Trophoblast cell (in vitro differentiated cells and primary cell): ENCODE measurements at regions not wholly inside any gene's neighbourhood (a gene's known extent, or its start where the extent isn't known, plus 50 kb on each side); places are given as distances from the start of the nearest gene placed in this dataset.
A peak's percentile ranks its signal among the peaks of the same experiment; 100 is the strongest.

Source experiments
- DNase-seq, 2 donors: peaks; one replicate each; pipeline ENCODE4 v3.0.0-alpha.2; 2016
- H2AFZ ChIP-seq: 2 replicates; pipeline ENCODE4 v1.6.1; 2013; ENCODE audit warnings: low read length, moderate library complexity, mild to moderate bottlenecking; ENCODE audit not compliant: insufficient read depth, poor library complexity
- H2AK5ac ChIP-seq: 2 replicates; pipeline ENCODE4 v1.6.1; 2013; ENCODE audit warnings: mild to moderate bottlenecking, low read length
- H2BK120ac ChIP-seq: 2 replicates; pipeline ENCODE4 v1.6.1; 2013; ENCODE audit warnings: low read length, mild to moderate bottlenecking, moderate library complexity; ENCODE audit not compliant: insufficient read depth, poor library complexity
- H2BK12ac ChIP-seq: 2 replicates; pipeline ENCODE4 v1.6.1; 2013; ENCODE audit warnings: mild to moderate bottlenecking, low read length, moderate library complexity
- H2BK5ac ChIP-seq: 2 replicates; pipeline ENCODE4 v1.6.1; 2013; ENCODE audit warnings: low read length, low read depth, moderate library complexity, mild to moderate bottlenecking; ENCODE audit not compliant: poor library complexity
- H3K14ac ChIP-seq: 2 replicates; pipeline ENCODE4 v1.6.1; 2013; ENCODE audit warnings: mild to moderate bottlenecking, low read length
- H3K18ac ChIP-seq: 2 replicates; pipeline ENCODE4 v1.6.1; 2013; ENCODE audit warnings: mild to moderate bottlenecking, low read length
- H3K23ac ChIP-seq: 2 replicates; pipeline ENCODE4 v1.6.1; 2013; ENCODE audit warnings: low read length
- H3K27ac ChIP-seq: 2 replicates; pipeline ENCODE4 v1.5.1; 2013; ENCODE audit warnings: low read depth, mild to moderate bottlenecking, inconsistent platforms, low read length, moderate library complexity
- H3K27me3 ChIP-seq: 2 replicates; pipeline ENCODE4 v1.6.1; 2013; ENCODE audit warnings: inconsistent platforms, mild to moderate bottlenecking, low read length, moderate library complexity; ENCODE audit not compliant: insufficient read depth
- H3K36me3 ChIP-seq, 2 experiments: 1 replicate in 1 of 2; 2 replicates in 1 of 2; pipeline ENCODE4 v1.6.1; 2013; ENCODE audit warnings: low read length in 2 of 2, mild to moderate bottlenecking in 2 of 2, moderate library complexity in 1 of 2; ENCODE audit not compliant: insufficient read depth in 2 of 2, control insufficient read depth in 1 of 2
- H3K4ac ChIP-seq: 2 replicates; pipeline ENCODE4 v1.6.1; 2013; ENCODE audit warnings: low read depth, mild to moderate bottlenecking, low read length, moderate library complexity
- H3K4me1 ChIP-seq, 2 experiments: 1 replicate in 1 of 2; 2 replicates in 1 of 2; pipeline ENCODE4 v1.6.1; 2013; ENCODE audit warnings: low read length in 2 of 2, mild to moderate bottlenecking in 2 of 2, moderate library complexity in 1 of 2; ENCODE audit not compliant: insufficient read depth in 2 of 2, control insufficient read depth in 1 of 2
- H3K4me2 ChIP-seq: 2 replicates; pipeline ENCODE4 v1.6.1; 2013; ENCODE audit warnings: inconsistent platforms, mild to moderate bottlenecking, low read length, moderate library complexity
- H3K4me3 ChIP-seq: 2 replicates; pipeline ENCODE4 v1.5.1; 2013; ENCODE audit warnings: mild to moderate bottlenecking, low read depth, low read length, inconsistent platforms
- H3K79me1 ChIP-seq: one replicate; pipeline ENCODE4 v1.6.1; 2013; ENCODE audit warnings: low read length
- H3K79me2 ChIP-seq: 2 replicates; pipeline ENCODE4 v1.6.1; 2013; ENCODE audit warnings: low read length, mild to moderate bottlenecking; ENCODE audit not compliant: control insufficient read depth, insufficient read depth, poor library complexity
- H3K9ac ChIP-seq: 2 replicates; pipeline ENCODE4 v1.6.1; 2013; ENCODE audit warnings: mild to moderate bottlenecking, low read length
- H3K9me3 ChIP-seq: 2 replicates; pipeline ENCODE4 v1.6.1; 2013; ENCODE audit warnings: low read depth, mild to moderate bottlenecking, control low read depth, inconsistent platforms, low read length; ENCODE audit not compliant: insufficient read depth
- H4K12ac ChIP-seq: 2 replicates; pipeline ENCODE4 v1.6.1; 2013; ENCODE audit warnings: low read depth, mild to moderate bottlenecking, low read length, moderate library complexity
- H4K8ac ChIP-seq: 2 replicates; pipeline ENCODE4 v1.6.1; 2013; ENCODE audit warnings: low read depth, mild to moderate bottlenecking, low read length, moderate library complexity
- H4K91ac ChIP-seq: one replicate; pipeline ENCODE4 v1.6.1; 2013; ENCODE audit warnings: low read depth, mild to moderate bottlenecking, low read length, moderate library complexity
- WGBS: extraction: QIAGEN DNeasy Blood & Tissue Kit; methylation state at CpG from one replicate; pipeline ENCODE4 v1.1.7; 2013; ENCODE audit warnings: missing lambda C conversion rate; ENCODE audit not compliant: insufficient read length, insufficient coverage; ENCODE audit errors: extremely low coverage; 5-methylcytosine and 5-hydroxymethylcytosine counted together

DNA sequence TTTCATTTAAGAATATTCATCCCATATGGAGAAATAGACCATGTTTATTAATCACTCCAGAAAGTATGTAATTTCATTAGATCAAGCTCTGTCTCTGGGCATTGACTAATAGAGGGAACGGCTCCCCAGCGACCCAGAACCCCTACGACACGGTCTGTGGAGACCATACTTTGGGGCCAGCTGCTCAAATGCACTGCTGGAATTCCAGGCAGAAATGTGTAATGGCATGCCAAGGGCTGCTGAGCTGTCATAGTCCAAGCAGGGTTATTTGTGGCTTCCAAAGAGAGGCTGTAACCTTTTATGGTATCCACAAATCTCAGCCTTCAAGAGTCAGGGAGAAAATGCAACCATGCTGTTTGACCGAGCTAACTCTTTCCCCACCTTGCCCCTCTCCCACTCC is 755.8 kb downstream of the DHX35 start:
- H4K91ac ChIP-seq = no peak overlapping the region
- no peaks in the 10 kb centered on the region for H3K27me3 ChIP-seq

DNA sequence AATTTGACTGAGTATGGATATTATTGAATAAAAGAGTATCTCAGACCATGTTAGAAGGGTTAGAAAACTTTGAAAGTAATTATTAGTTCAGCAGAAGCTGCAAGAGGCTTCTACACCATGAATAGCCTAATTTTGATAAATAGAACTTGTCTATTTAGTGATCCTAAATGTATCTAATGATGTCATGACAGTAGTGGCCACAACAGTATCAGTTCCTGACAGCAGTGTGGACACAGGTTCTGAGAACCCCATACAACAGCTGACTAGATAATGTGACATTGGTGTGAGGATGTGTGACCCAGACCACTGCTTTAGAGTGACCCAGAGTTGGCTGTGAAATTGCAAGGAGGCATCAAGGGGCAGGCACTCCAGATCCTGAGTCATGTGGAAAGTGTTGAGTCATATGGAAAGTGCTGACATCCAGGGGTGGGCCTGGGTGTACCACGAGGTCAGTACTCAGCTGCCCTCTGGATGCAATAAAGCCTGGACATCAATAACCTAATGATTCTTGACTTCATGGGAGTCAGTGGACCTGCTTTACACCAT is 754.7 kb downstream of the DHX35 start:
- H3K4me3 ChIP-seq = no peak overlapping the region

More for the DNA sequence above, 755.8 kb downstream of the DHX35 start:
- Histone ChIP-seq H2BK5ac (no peak overlapping the region), H2BK120ac (no peak overlapping the region), H3K4ac (no peak overlapping the region), H3K9me3 (no peaks in the 10 kb centered on the region), H3K79me2 (no peaks in the 10 kb centered on the region), H3K4me2 (no peak overlapping the region), H3K79me1 (no peaks in the 10 kb centered on the region), H4K12ac (no peak overlapping the region), H3K27ac (no peak overlapping the region), H2AFZ (no peak overlapping the region), H3K23ac (no peak overlapping the region), H3K9ac (no peak overlapping the region), H3K4me3 (no peak overlapping the region), H3K4me1 (no peaks in the 10 kb centered on the region), H4K8ac (no peak overlapping the region), H3K18ac (no peak overlapping the region), H3K36me3 (no peaks in the 10 kb centered on the region), H3K14ac (no peak overlapping the region), H2AK5ac (no peak overlapping the region), H2BK12ac (no peak overlapping the region)
- no peak for DNase-seq
- WGBS = no CpG with 5 or more reads among the region's 5 CpGs

DNA sequence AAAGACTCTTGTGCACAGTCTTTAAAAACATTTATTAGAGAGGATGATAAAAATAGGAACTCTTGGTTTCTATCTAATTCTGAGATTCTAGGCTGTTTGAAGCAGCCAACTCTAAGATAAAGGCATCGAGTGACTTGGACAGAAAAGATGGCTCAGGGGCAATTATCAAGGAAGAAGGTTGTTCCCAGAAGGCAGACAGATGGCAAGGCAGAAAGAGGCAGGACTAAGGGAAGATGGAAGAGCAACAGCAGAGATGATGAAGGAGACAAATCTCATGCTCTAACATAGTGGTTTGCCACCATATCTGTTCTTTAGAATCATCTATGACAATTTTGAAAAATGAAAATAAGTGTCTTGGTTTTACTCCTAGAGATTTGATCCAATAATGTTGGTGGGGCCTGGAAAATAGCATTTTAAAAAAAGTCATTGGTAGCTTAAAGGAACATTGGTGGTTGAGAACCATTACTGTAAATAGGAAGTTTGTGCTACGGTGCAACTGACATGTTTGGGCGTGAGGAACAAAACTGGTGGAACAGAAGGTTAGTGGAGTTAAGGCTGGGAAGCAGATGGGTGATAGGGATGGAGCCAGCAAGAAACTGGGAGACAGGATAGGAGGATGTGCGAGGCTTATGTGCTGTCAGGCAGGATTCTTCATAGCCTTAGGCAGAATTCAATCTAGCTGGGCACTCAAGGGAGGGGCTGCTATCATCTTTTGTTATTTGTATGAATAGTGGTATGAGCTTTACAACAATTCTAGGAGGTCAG is 751.1 kb downstream of the DHX35 start:
- Histone ChIP-seq H2AFZ (no peak overlapping the region), H4K12ac (no peak overlapping the region), H3K9me3 (no peaks in the 10 kb centered on the region), H3K18ac (no peak overlapping the region), H2BK12ac (no peak overlapping the region), H3K4me2 (no peak overlapping the region), H3K4me1 (no peaks in the 10 kb centered on the region), H3K79me2 (no peaks in the 10 kb centered on the region), H3K4ac (no peak overlapping the region), H3K36me3 (no peaks in the 10 kb centered on the region), H3K79me1 (no peaks in the 10 kb centered on the region), H2AK5ac (no peak overlapping the region), H3K14ac (no peak overlapping the region), H3K27me3 (no peaks in the 10 kb centered on the region), H4K8ac (no peak overlapping the region), H4K91ac (no peak overlapping the region), H3K4me3 (no peak overlapping the region), H2BK120ac (no peak overlapping the region), H2BK5ac (no peak overlapping the region), H3K9ac (no peak overlapping the region), H3K27ac (no peak overlapping the region), H3K23ac (peak overlapping the region; percentile 98)
- DNase-seq = no peak
- WGBS = no CpG with 5 or more reads among the region's 4 CpGs

More for the DNA sequence above, 754.7 kb downstream of the DHX35 start:
- Histone ChIP-seq H2BK120ac (no peak overlapping the region), H3K4ac (no peak overlapping the region), H3K36me3 (no peaks in the 10 kb centered on the region), H3K18ac (no peak overlapping the region), H2BK12ac (no peak overlapping the region), H2AFZ (no peak overlapping the region), H4K91ac (no peak overlapping the region), H2AK5ac (no peak overlapping the region), H2BK5ac (no peak overlapping the region), H3K23ac (no peak overlapping the region), H3K4me2 (no peak overlapping the region), H3K79me1 (no peaks in the 10 kb centered on the region), H3K79me2 (no peaks in the 10 kb centered on the region), H3K9ac (no peak overlapping the region), H3K4me1 (no peaks in the 10 kb centered on the region), H3K9me3 (no peaks in the 10 kb centered on the region), H3K27me3 (no peaks in the 10 kb centered on the region), H3K27ac (no peak overlapping the region), H4K8ac (no peak overlapping the region), H3K14ac (no peak overlapping the region), H4K12ac (no peak overlapping the region)
- no peak for DNase-seq
- no CpG with 5 or more reads among the region's 1 CpG for WGBS

DNA sequence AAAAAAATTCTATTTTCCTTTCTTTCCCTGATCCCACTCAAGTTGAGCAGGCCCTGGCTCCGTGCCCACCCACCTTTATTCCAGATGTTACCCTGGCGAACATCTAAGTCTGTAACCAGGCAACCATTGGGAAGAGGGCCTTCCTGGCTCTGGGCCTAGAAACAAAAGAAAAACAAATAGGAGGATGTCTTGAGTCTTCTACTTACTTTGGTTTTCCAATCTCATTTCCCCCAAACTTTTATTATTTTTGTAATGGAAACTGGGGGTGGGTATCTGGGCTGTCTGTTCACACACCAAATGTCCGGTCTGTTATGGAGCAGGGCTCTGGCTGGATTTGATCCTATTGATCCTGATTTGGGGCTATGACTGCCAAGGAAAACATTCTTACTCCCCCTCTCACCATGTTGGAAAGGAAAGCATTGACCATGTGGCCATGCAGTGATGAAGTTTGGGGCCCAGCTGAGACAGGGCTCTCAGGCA is 744.1 kb downstream of the DHX35 start:
- no peak overlapping the region for H4K12ac ChIP-seq
- H3K27me3 ChIP-seq = no peaks in the 10 kb centered on the region
- no peak overlapping the region for H2BK12ac ChIP-seq
- no CpG with 5 or more reads among the region's 3 CpGs for WGBS
- H2AFZ ChIP-seq = no peak overlapping the region
- H3K36me3 ChIP-seq = no peaks in the 10 kb centered on the region
- H3K4me3 ChIP-seq = no peak overlapping the region
- H3K79me1 ChIP-seq = no peaks in the 10 kb centered on the region
- no peak overlapping the region for H2BK120ac ChIP-seq
- no peak overlapping the region for H3K27ac ChIP-seq
- no peak overlapping the region for H3K14ac ChIP-seq
- no peak overlapping the region for H3K18ac ChIP-seq
- no peak overlapping the region for H3K9ac ChIP-seq
- H2BK5ac ChIP-seq = no peak overlapping the region
- no peak overlapping the region for H3K23ac ChIP-seq
- no peak overlapping the region for H3K4me2 ChIP-seq
- DNase-seq = no peak
- no peaks in the 10 kb centered on the region for H3K79me2 ChIP-seq
- no peak overlapping the region for H4K91ac ChIP-seq
- no peak overlapping the region for H3K4ac ChIP-seq
- H3K9me3 ChIP-seq = no peaks in the 10 kb centered on the region
- no peaks in the 10 kb centered on the region for H3K4me1 ChIP-seq
- no peak overlapping the region for H2AK5ac ChIP-seq
- H4K8ac ChIP-seq = no peak overlapping the region
